Epithelial cell of esophagus (primary cell): ENCODE measurements at regions not wholly inside any gene's neighbourhood (a gene's known extent, or its start where the extent isn't known, plus 50 kb on each side); places are given as distances from the start of the nearest gene placed in this dataset.
A peak's percentile ranks its signal among the peaks of the same experiment; 100 is the strongest.

Experiments used
- DNase-seq: peaks from one replicate; pipeline ENCODE4 v3.0.0; 2010; ENCODE audit warnings: low read depth
- H3K4me3 ChIP-seq: 2 replicates; pipeline ENCODE4 v1.5.1; 2011; ENCODE audit warnings: mild to moderate bottlenecking, low read length, control low read depth
- CTCF ChIP-seq: IDR thresholded peaks from 2 replicates; pipeline ENCODE4 v1.5.1; 2011; ENCODE audit warnings: low read depth, mild to moderate bottlenecking, low read length, control low read depth, inconsistent platforms; ENCODE audit not compliant: insufficient read depth; ENCODE audit errors: missing control alignments

GRCh38 chr12:115140981-115141655 lies 457.1 kb upstream of the TBX3 start:
- no peak for DNase-seq
- no peak for TF ChIP-seq CTCF
- H3K4me3 ChIP-seq, result no peak overlapping the region

GRCh38 chr12:115137812-115138521 lies 454.0 kb upstream of the TBX3 start:
- H3K4me3 ChIP-seq, result no peak overlapping the region
- no peak for DNase-seq
- TF ChIP-seq CTCF, result no peak

GRCh38 chr12:115135800-115136211 lies 451.8 kb upstream of the TBX3 start:
- TF ChIP-seq CTCF, result no peak
- DNase-seq, result no peak
- no peak overlapping the region for H3K4me3 ChIP-seq

GRCh38 chr12:115134298-115134697 lies 450.3 kb upstream of the TBX3 start:
- no peak overlapping the region for H3K4me3 ChIP-seq
- no peak for TF ChIP-seq CTCF
- DNase-seq, result no peak

- no peak for TF ChIP-seq CTCF
- DNase-seq, result no peak
Observed at GRCh38 chr12:115132905-115133304, 448.9 kb upstream of the TBX3 start.

GRCh38 chr12:115132145-115132544 lies 448.2 kb upstream of the TBX3 start:
- TF ChIP-seq CTCF, result no peak
- DNase-seq, result peak; percentile 71
- H3K4me3 ChIP-seq, result no peak overlapping the region

More at GRCh38 chr12:115132905-115133304, 448.9 kb upstream of the TBX3 start:
- no peak overlapping the region for H3K4me3 ChIP-seq
